ENCODE measurements at regions not wholly inside any gene's neighbourhood (a gene's known extent, or its start where the extent isn't known, plus 50 kb on each side); places are given as distances from the start of the nearest gene placed in this dataset.

DNA sequence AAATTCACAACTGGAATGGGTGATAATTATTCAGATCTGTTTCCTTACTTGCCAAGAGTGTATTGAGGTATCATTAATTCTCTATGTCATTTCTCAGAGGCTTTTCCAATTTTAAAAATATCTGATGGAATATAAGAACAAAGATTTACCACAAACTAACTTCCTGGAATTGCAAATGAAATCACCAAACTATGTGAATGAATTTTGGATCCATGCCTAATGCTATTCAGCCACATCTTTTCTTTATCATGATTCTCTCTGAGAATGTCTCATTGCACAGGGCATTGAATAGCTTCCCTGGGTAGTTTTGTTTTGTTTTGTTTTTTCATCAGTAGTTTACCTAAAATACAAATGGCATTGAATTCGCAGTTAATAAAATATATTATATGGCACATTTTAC is 146.9 kb upstream of the FBN2 start:
- no peak for TF ChIP-seq POLR2A (IDR thresholded peaks at IDR 0.05)
- TF ChIP-seq, protein P1, sequence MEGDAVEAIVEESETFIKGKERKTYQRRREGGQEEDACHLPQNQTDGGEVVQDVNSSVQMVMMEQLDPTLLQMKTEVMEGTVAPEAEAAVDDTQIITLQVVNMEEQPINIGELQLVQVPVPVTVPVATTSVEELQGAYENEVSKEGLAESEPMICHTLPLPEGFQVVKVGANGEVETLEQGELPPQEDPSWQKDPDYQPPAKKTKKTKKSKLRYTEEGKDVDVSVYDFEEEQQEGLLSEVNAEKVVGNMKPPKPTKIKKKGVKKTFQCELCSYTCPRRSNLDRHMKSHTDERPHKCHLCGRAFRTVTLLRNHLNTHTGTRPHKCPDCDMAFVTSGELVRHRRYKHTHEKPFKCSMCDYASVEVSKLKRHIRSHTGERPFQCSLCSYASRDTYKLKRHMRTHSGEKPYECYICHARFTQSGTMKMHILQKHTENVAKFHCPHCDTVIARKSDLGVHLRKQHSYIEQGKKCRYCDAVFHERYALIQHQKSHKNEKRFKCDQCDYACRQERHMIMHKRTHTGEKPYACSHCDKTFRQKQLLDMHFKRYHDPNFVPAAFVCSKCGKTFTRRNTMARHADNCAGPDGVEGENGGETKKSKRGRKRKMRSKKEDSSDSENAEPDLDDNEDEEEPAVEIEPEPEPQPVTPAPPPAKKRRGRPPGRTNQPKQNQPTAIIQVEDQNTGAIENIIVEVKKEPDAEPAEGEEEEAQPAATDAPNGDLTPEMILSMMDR (IDR thresholded peaks at IDR 0.05): no peak

Data from thyroid gland (tissue), 4 donors.